OCI-LY1 (cell line): ENCODE measurements at regions not wholly inside any gene's neighbourhood (a gene's known extent, or its start where the extent isn't known, plus 50 kb on each side); places are given as distances from the start of the nearest gene placed in this dataset.
"Not testable (repeated sequence)": the region's sequence is repeated elsewhere in the genome, so short reads cannot be mapped to it uniquely, and the experiment has no call there.

ENCODE experiments used
- EZH2 ChIP-seq: fragments of 200-600 bp; sonication (generic), shearing (Covaris generic); IDR thresholded peaks from 2 replicates; pipeline ENCODE4 v1.8.0; 2017; ENCODE audit warnings: borderline replicate concordance, mixed run types, mild to moderate bottlenecking, antibody characterized with exemption, low read length, moderate library complexity, mixed read lengths
- TF ChIP-seq, protein P1 (sequence below): fragments of 200-600 bp; sonication (generic), shearing (Covaris generic); IDR thresholded peaks from 2 replicates; pipeline ENCODE4 v1.5.1; 2017; ENCODE audit warnings: mild to moderate bottlenecking, antibody characterized with exemption, low read length, moderate library complexity, mixed read lengths

DNA sequence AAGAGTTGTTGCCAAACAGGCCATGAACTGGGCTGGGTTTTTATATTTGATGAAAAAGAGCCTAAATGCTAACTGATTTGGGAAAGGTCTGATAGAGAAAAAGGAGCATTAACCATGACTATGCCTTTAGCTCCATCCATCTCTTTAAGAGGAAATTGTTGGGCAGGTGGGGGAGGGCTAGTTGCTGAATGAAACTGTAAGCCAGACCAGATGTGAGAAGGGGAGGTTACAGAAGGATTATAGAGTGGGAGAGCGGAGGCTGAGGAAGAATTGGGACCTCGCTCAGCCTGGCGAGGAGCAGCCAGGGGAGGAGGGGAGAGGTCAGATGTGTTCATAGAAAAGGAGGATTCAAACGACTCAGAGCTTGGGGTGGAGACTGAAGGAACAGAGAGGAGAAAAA is 74.9 kb upstream of the OTUD4 start:
- TF ChIP-seq, protein P1, sequence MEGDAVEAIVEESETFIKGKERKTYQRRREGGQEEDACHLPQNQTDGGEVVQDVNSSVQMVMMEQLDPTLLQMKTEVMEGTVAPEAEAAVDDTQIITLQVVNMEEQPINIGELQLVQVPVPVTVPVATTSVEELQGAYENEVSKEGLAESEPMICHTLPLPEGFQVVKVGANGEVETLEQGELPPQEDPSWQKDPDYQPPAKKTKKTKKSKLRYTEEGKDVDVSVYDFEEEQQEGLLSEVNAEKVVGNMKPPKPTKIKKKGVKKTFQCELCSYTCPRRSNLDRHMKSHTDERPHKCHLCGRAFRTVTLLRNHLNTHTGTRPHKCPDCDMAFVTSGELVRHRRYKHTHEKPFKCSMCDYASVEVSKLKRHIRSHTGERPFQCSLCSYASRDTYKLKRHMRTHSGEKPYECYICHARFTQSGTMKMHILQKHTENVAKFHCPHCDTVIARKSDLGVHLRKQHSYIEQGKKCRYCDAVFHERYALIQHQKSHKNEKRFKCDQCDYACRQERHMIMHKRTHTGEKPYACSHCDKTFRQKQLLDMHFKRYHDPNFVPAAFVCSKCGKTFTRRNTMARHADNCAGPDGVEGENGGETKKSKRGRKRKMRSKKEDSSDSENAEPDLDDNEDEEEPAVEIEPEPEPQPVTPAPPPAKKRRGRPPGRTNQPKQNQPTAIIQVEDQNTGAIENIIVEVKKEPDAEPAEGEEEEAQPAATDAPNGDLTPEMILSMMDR = not testable (repeated sequence)
- not testable (repeated sequence) for TF ChIP-seq EZH2
